ENCODE measurements at regions not wholly inside any gene's neighbourhood (a gene's known extent, or its start where the extent isn't known, plus 50 kb on each side); places are given as distances from the start of the nearest gene placed in this dataset.

GRCh38 chr5:68443091-68443490 is 227.5 kb downstream of the PIK3R1 start:
- Histone ChIP-seq H3K4me1 (ENCODE audit: control insufficient read depth, insufficient read depth, low read length) (no peaks in the 10 kb centered on the region), H3K36me3 (ENCODE audit: control insufficient read depth in 2 of 2, insufficient read depth in 1 of 2, low read length in 2 of 2) (no peaks in the 10 kb centered on the region), H3K4me3 (ENCODE audit: low read depth, low read length) (no peak overlapping the region), H3K27ac (ENCODE audit: extremely low read depth, low read depth, low read length) (no peak overlapping the region), H3K9me3 (ENCODE audit: control insufficient read depth, insufficient read depth, low read depth, low read length) (no peaks in the 10 kb centered on the region)
- ChIA-PET POLR2A (no interaction called here), CTCF (no interaction called here)
- TF ChIP-seq ZNF555 (tag by site-specific recombination; conservative IDR thresholded peaks at IDR 0.05) (no peak), ZNF423 (tag by site-specific recombination; IDR thresholded peaks at IDR 0.05) (no peak), ZNF133 (tag by site-specific recombination; IDR thresholded peaks at IDR 0.05) (no peak), GLI2 (tag by site-specific recombination; IDR thresholded peaks at IDR 0.05; ENCODE audit: borderline replicate concordance, low read depth) (no peak), ZBTB7A (tag by site-specific recombination; IDR thresholded peaks at IDR 0.05; ENCODE audit: low read depth) (no peak), TRIM28 (IDR thresholded peaks at IDR 0.05; ENCODE audit: borderline replicate concordance, low read length) (no peak), ZNF558 (tag by site-specific recombination; IDR thresholded peaks at IDR 0.05) (no peak), YY1 (tag by site-specific recombination; IDR thresholded peaks at IDR 0.05) (no peak), ZNF114 (tag by site-specific recombination; IDR thresholded peaks at IDR 0.05) (no peak), HOXC10 (CRISPR knock-in tag; IDR thresholded peaks at IDR 0.05) (no peak)
- TF ChIP-seq, protein P1, sequence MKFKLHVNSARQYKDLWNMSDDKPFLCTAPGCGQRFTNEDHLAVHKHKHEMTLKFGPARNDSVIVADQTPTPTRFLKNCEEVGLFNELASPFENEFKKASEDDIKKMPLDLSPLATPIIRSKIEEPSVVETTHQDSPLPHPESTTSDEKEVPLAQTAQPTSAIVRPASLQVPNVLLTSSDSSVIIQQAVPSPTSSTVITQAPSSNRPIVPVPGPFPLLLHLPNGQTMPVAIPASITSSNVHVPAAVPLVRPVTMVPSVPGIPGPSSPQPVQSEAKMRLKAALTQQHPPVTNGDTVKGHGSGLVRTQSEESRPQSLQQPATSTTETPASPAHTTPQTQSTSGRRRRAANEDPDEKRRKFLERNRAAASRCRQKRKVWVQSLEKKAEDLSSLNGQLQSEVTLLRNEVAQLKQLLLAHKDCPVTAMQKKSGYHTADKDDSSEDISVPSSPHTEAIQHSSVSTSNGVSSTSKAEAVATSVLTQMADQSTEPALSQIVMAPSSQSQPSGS (tag by site-specific recombination; IDR thresholded peaks at IDR 0.05; ENCODE audit: low read depth) = no peak
- TF ChIP-seq, protein P2, sequence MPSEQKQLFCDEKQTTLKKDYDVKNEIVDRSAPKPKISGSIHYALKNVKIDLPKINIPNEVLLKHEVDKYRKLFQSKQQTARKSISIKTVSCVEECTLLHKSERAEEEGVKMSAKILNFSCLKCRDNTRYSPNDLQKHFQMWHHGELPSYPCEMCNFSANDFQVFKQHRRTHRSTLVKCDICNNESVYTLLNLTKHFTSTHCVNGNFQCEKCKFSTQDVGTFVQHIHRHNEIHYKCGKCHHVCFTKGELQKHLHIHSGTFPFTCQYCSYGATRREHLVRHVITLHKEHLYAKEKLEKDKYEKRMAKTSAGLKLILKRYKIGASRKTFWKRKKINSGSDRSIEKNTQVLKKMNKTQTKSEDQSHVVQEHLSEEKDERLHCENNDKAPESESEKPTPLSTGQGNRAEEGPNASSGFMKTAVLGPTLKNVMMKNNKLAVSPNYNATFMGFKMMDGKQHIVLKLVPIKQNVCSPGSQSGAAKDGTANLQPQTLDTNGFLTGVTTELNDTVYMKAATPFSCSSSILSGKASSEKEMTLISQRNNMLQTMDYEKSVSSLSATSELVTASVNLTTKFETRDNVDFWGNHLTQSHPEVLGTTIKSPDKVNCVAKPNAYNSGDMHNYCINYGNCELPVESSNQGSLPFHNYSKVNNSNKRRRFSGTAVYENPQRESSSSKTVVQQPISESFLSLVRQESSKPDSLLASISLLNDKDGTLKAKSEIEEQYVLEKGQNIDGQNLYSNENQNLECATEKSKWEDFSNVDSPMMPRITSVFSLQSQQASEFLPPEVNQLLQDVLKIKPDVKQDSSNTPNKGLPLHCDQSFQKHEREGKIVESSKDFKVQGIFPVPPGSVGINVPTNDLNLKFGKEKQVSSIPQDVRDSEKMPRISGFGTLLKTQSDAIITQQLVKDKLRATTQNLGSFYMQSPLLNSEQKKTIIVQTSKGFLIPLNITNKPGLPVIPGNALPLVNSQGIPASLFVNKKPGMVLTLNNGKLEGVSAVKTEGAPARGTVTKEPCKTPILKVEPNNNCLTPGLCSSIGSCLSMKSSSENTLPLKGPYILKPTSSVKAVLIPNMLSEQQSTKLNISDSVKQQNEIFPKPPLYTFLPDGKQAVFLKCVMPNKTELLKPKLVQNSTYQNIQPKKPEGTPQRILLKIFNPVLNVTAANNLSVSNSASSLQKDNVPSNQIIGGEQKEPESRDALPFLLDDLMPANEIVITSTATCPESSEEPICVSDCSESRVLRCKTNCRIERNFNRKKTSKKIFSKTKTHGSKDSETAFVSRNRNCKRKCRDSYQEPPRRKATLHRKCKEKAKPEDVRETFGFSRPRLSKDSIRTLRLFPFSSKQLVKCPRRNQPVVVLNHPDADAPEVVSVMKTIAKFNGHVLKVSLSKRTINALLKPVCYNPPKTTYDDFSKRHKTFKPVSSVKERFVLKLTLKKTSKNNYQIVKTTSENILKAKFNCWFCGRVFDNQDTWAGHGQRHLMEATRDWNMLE (tag by site-specific recombination; conservative IDR thresholded peaks at IDR 0.05; ENCODE audit: low read depth) = no peak

GRCh38 chr5:68444048-68444447 is 228.5 kb downstream of the PIK3R1 start:
- CTCF ChIA-PET = interaction anchor here (0.6 kb wide), 1 partner anchor 98 kb away, joined by 3 read pairs; no protein-coding TSS in a partner anchor
- H3K4me1 ChIP-seq (ENCODE audit: control insufficient read depth, insufficient read depth, low read length) = no peaks in the 10 kb centered on the region
- POLR2A ChIA-PET = no interaction called here
- no peak overlapping the region for H3K27ac ChIP-seq (ENCODE audit: extremely low read depth, low read depth, low read length)
- H3K36me3 ChIP-seq (ENCODE audit: control insufficient read depth in 2 of 2, insufficient read depth in 1 of 2, low read length in 2 of 2) = no peaks in the 10 kb centered on the region
- no peak overlapping the region for H3K4me3 ChIP-seq (ENCODE audit: low read depth, low read length)
- H3K9me3 ChIP-seq (ENCODE audit: control insufficient read depth, insufficient read depth, low read depth, low read length) = no peaks in the 10 kb centered on the region
- TF ChIP-seq ZNF155 (tag by site-specific recombination; IDR thresholded peaks at IDR 0.05) = no peak
- TF ChIP-seq SCRT2 (tag by site-specific recombination; IDR thresholded peaks at IDR 0.05) = no peak
- no peak for TF ChIP-seq ZNF626 (tag by site-specific recombination; IDR thresholded peaks at IDR 0.05)
- TF ChIP-seq INSM2 (tag by site-specific recombination; IDR thresholded peaks at IDR 0.05) = no peak
- TF ChIP-seq ZNF473 (tag by site-specific recombination; IDR thresholded peaks at IDR 0.05) = no peak
- no peak for TF ChIP-seq ZNF184 (tag by site-specific recombination; IDR thresholded peaks at IDR 0.05)
- no peak for TF ChIP-seq ZNF302 (tag by site-specific recombination; IDR thresholded peaks at IDR 0.05; ENCODE audit: low read depth)
- TF ChIP-seq, protein P3, sequence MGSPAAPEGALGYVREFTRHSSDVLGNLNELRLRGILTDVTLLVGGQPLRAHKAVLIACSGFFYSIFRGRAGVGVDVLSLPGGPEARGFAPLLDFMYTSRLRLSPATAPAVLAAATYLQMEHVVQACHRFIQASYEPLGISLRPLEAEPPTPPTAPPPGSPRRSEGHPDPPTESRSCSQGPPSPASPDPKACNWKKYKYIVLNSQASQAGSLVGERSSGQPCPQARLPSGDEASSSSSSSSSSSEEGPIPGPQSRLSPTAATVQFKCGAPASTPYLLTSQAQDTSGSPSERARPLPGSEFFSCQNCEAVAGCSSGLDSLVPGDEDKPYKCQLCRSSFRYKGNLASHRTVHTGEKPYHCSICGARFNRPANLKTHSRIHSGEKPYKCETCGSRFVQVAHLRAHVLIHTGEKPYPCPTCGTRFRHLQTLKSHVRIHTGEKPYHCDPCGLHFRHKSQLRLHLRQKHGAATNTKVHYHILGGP (tag by site-specific recombination; IDR thresholded peaks at IDR 0.05) = no peak
- no peak for TF ChIP-seq ZNF266 (tag by site-specific recombination; IDR thresholded peaks at IDR 0.05; ENCODE audit: low read depth)
- TF ChIP-seq ZNF398 (tag by site-specific recombination; IDR thresholded peaks at IDR 0.05) = no peak
- TF ChIP-seq ZNF423 (tag by site-specific recombination; IDR thresholded peaks at IDR 0.05) = no peak
